NCI-H1694 treated with DMSO at 0.1 percent for 48 hours (cell line): ENCODE measurements at regions not wholly inside any gene's neighbourhood (a gene's known extent, or its start where the extent isn't known, plus 50 kb on each side); places are given as distances from the start of the nearest gene placed in this dataset.
"Not testable (repeated sequence)": the region's sequence is repeated elsewhere in the genome, so short reads cannot be mapped to it uniquely, and the experiment has no call there.

ENCODE experiments used
- DNase-seq: peaks from one replicate; lab custom pipeline; 2025; lab: John Stamatoyannopoulos, UW

- DNase-seq: no peak
These were observed 97.0 kb upstream of the MAN1A1 start for GRCh38 chr6:119446609-119447008.

- no peak for DNase-seq
These were observed 96.6 kb upstream of the MAN1A1 start for GRCh38 chr6:119446115-119446554.

- no peak for DNase-seq
These were observed 96.1 kb upstream of the MAN1A1 start for GRCh38 chr6:119445666-119446065.

- no peak for DNase-seq
These were observed 95.3 kb upstream of the MAN1A1 start for GRCh38 chr6:119444642-119445557.

- no peak for DNase-seq
These were observed 94.6 kb upstream of the MAN1A1 start for GRCh38 chr6:119443993-119444641.

- DNase-seq: no peak
These were observed 93.2 kb upstream of the MAN1A1 start for GRCh38 chr6:119442776-119443184.

- DNase-seq: no peak
These were observed 91.4 kb upstream of the MAN1A1 start for GRCh38 chr6:119440953-119441352.

- no peak for DNase-seq
These were observed 87.0 kb upstream of the MAN1A1 start for GRCh38 chr6:119436583-119436982.

GRCh38 chr6:119431799-119432198 lies 82.2 kb upstream of the MAN1A1 start:
- no peak for DNase-seq

- no peak for DNase-seq
These were observed 81.2 kb upstream of the MAN1A1 start for GRCh38 chr6:119430805-119431204.

- no peak for DNase-seq
These were observed 79.1 kb upstream of the MAN1A1 start for GRCh38 chr6:119428633-119429032.

GRCh38 chr6:119426619-119427018 lies 77.1 kb upstream of the MAN1A1 start:
- DNase-seq: no peak

- DNase-seq: no peak
These were observed 74.4 kb upstream of the MAN1A1 start for GRCh38 chr6:119423996-119424395.

GRCh38 chr6:119418084-119418483 lies 68.5 kb upstream of the MAN1A1 start:
- DNase-seq: not testable (repeated sequence)

GRCh38 chr6:119407156-119407555 lies 57.6 kb upstream of the MAN1A1 start:
- DNase-seq: no peak

GRCh38 chr6:119405114-119405513 lies 55.6 kb upstream of the MAN1A1 start:
- DNase-seq: not testable (repeated sequence)
